ENCODE measurements at regions not wholly inside any gene's neighbourhood (a gene's known extent, or its start where the extent isn't known, plus 50 kb on each side); places are given as distances from the start of the nearest gene placed in this dataset.

GRCh38 chr5:2894316-2894715 lies 142.8 kb upstream of the IRX2 start:
- TF ChIP-seq CTCF (IDR thresholded peaks at IDR 0.05) (no peak), POLR2A (IDR thresholded peaks at IDR 0.05) (no peak), EP300 (IDR thresholded peaks at IDR 0.05) (no peak)

Measured in tibial nerve (tissue), 4 donors.